ENCODE measurements at regions not wholly inside any gene's neighbourhood (a gene's known extent, or its start where the extent isn't known, plus 50 kb on each side); places are given as distances from the start of the nearest gene placed in this dataset.

DNA sequence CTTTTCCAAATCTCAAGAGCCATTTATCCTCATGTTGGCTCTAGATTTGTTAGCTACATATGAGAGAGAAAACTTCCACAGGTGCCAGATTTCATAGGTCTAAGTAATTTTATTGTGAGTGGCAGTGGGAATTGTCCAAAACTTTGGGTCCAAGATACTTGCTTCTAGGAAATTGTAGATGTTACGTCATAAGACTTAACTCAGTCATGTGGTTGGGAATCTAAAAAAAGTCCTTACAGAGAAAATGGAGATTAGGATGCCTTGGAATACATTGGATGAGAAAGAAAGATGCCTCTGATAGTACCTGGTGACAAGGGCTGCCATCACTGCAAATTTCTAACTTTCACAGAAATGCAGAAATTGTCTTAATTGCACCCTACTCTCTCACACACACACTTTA lies 506.5 kb downstream of the C4orf33 start:
- TF ChIP-seq, protein P1, sequence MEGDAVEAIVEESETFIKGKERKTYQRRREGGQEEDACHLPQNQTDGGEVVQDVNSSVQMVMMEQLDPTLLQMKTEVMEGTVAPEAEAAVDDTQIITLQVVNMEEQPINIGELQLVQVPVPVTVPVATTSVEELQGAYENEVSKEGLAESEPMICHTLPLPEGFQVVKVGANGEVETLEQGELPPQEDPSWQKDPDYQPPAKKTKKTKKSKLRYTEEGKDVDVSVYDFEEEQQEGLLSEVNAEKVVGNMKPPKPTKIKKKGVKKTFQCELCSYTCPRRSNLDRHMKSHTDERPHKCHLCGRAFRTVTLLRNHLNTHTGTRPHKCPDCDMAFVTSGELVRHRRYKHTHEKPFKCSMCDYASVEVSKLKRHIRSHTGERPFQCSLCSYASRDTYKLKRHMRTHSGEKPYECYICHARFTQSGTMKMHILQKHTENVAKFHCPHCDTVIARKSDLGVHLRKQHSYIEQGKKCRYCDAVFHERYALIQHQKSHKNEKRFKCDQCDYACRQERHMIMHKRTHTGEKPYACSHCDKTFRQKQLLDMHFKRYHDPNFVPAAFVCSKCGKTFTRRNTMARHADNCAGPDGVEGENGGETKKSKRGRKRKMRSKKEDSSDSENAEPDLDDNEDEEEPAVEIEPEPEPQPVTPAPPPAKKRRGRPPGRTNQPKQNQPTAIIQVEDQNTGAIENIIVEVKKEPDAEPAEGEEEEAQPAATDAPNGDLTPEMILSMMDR (IDR thresholded peaks at IDR 0.05; ENCODE audit: insufficient read depth, low read depth, low read length, missing control alignments) = no peak

DNA sequence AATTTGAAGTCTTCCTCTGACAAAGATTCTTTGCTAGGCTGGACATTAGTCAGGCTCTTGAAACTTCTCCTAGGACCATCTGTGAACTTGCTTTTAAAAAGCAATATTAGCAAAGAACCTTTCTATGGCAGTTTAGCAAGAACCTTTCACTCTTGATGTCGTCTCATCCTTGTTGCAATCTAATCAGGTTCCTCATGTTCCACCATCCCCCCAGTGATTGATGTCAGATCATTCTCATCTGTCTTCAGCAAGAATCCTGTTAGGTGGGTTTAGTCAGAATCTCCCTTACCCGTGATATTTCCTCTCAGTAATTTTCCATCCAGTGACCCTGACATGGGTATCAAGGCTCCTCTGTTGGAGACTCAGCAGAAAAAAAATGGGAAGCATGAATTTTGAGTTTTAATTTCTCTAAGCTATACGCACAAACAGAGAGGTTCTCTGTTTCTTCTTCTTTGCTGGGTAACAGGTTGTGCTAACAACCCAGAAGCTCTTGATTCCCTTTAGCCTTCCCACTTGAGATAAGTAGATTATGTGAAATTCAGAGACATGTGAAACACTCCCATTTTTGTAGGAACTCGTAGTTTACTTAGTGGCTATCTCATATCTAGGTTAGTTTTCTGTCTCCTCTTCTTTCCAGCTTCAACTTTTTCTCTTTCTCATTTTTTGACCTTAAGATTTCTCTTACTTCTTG lies 507.4 kb downstream of the C4orf33 start:
- no peak overlapping the region for H3K4me3 ChIP-seq (ENCODE audit: low read depth, low read length)
- no peak for DNase-seq (ENCODE audit: low read depth)
- TF ChIP-seq, protein P1 (IDR thresholded peaks at IDR 0.05; ENCODE audit: insufficient read depth, low read depth, low read length, missing control alignments) = no peak

More for the DNA sequence above, 506.5 kb downstream of the C4orf33 start:
- H3K4me3 ChIP-seq (ENCODE audit: low read depth, low read length) = no peak overlapping the region
- DNase-seq (ENCODE audit: low read depth) = no peak

DNA sequence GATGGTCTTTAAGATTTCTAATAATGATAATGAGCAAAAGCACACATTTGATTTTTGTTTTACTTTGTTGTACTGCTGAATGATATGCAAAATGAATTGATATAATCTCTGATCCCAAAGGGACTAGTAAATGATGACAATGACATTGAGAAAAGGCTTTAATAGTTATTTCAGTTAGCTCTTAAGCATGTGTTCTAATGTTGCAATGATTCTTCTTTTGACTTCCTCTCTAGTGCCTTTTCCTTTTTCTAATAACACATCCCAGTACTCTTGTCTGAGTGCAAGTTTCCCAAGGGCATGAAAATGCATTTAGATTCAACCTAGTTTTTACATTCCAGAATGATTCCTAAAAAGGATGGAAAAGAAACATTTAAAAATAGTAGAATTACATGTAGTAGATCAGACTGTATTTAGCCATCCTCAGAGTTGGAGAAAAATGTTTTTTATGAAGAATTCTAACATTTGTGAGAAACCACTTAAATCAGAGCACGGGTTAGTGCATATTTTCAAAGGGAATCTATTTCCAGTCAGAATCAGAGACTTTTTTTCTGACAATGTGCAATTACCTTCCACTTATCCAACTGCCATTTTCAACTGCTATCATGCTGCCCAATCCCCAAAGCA lies 508.8 kb downstream of the C4orf33 start:
- H3K4me3 ChIP-seq (ENCODE audit: low read depth, low read length) = no peak overlapping the region
- DNase-seq (ENCODE audit: low read depth) = no peak
- TF ChIP-seq, protein P1 (IDR thresholded peaks at IDR 0.05; ENCODE audit: insufficient read depth, low read depth, low read length, missing control alignments) = no peak

DNA sequence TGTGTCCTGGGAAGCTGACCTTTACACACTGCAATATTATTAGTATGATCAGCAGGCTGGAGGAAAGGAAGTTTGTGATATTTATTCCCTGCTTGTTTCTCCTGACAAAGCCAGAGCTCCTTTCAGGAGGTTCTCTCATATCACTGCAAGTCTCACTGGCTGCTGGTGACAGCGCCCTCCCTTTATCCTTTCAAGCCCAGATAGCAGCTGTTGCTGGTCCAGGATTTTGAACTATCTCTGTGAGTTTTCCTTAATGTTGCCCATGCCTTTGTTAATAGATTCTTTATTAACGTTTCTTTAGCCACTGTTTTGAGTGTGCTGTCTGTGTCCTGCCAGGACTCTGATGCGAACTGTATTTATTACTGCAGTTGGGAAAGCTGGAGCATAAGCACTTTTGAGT lies 518.7 kb downstream of the C4orf33 start:
- no peak overlapping the region for H3K4me3 ChIP-seq (ENCODE audit: low read depth, low read length)
- DNase-seq (ENCODE audit: low read depth) = no peak
- TF ChIP-seq, protein P1 (IDR thresholded peaks at IDR 0.05; ENCODE audit: insufficient read depth, low read depth, low read length, missing control alignments) = no peak

DNA sequence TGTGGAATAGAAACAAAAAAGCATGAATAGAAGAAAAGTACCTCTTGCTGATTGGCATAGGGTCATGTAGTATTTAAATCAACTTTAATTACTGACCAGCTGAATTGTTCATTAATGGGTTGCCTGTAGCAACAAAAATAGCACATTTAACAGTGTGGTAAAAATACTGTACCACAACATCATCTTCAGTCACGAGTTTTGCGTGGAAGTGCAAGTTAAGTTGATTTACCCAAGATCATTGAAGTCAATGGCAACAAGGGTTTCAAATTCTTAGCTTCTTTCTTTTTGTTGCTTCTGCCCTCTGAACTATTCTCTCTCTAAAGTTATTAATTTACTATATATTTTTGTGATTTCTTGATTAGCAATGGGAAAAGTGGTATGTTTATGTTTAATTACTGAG lies 526.6 kb downstream of the C4orf33 start:
- no peak for DNase-seq (ENCODE audit: low read depth)
- no peak overlapping the region for H3K4me3 ChIP-seq (ENCODE audit: low read depth, low read length)
- TF ChIP-seq, protein P1 (IDR thresholded peaks at IDR 0.05; ENCODE audit: insufficient read depth, low read depth, low read length, missing control alignments) = no peak

DNA sequence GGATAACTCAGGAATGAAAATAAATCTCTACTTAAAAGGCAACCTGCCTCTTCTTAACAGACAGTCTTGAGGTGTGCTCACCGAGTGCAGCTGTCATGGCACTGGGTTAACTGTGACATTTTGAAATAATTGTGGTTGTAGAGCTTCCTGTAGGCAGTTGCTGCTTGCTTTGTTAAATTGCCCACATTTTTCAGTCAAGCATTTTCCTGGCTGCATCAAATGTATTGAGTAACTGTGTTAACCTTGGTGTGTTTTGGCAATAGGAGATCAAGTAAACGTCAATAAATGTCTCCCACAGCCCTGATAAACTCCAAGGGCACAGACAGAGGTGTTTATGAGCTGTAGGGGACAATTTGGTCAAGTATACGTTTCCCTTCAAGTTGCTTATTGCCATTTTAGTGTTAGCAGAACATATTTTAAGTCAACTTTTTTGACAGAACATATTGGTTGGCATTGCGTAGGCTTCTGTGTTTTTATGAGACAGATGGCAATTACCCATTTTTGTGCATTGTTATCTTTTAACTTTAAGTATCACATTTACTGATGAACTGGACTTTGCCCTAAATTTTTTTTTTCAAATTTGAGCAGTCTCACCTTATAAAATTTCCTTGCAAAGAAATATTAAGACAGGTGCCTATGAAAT lies 527.4 kb downstream of the C4orf33 start:
- no peak for DNase-seq (ENCODE audit: low read depth)

More for the DNA sequence above, 527.4 kb downstream of the C4orf33 start:
- TF ChIP-seq, protein P1 (IDR thresholded peaks at IDR 0.05; ENCODE audit: insufficient read depth, low read depth, low read length, missing control alignments) = no peak
- H3K4me3 ChIP-seq (ENCODE audit: low read depth, low read length) = no peak overlapping the region

All from GM12865 (cell line).